K562 (cell line): ENCODE measurements at regions not wholly inside any gene's neighbourhood (a gene's known extent, or its start where the extent isn't known, plus 50 kb on each side); places are given as distances from the start of the nearest gene placed in this dataset.

Experiments used
- ATAC-seq: fragments of 200-7000 bp; cut with Tn5 transposase; 3 replicates; pipeline ENCODE4 v1.9.1; 2020; ENCODE audit warnings: moderate library complexity
- BruUV-seq: library from RNA; stranded (reverse); fragments of 400-500 nt; replicated peaks from 2 replicates; lab custom pipeline; 2021; lab: Mats Ljungman, UMichigan
- CTCF ChIA-PET: fragments of 300-600 bp; formaldehyde crosslinking; extraction: SDS; loops from one replicate; lab custom pipeline; 2021; ENCODE audit warnings: low intra/inter-chr PET ratio; lab: Yijun Ruan, JAX
- POLR2A ChIA-PET: fragments of 300-600, 350-650 bp; sonication (Branson Sonifier 250); formaldehyde crosslinking; extraction: SDS; loops from one replicate; lab custom pipeline; 2021; ENCODE audit warnings: antibody characterized with exemption, inconsistent platforms; lab: Yijun Ruan, JAX
- DNase-seq, 4 experiments: peaks; one replicate each; pipeline versions ENCODE4 v3.0.0 to v3.0.0-alpha.2; 2011 to 2018; ENCODE audit warnings: low spot score in 3 of 4, mixed read lengths in 3 of 4; ENCODE audit errors: extremely low read depth in 1 of 4
- FAIRE-seq: peaks from 2 replicates; lab custom pipeline; 2011; peaks lifted over from hg19 to GRCh38; lab: Jason Lieb, UNC
- H2AFZ ChIP-seq: 2 replicates; pipeline ENCODE4 v1.6.0; 2011; ENCODE audit warnings: low read depth, low read length, control low read depth, inconsistent platforms
- H3K27ac ChIP-seq: fragments of 200-600 bp; 3 replicates; pipeline ENCODE4 v1.8.0; 2011; ENCODE audit warnings: low read depth, mild to moderate bottlenecking, control low read depth, inconsistent platforms, low read length, moderate library complexity, mixed read lengths; ENCODE audit errors: extremely low read depth
- H3K27me3 ChIP-seq, 2 experiments: fragments of 300-600 bp in 1 of 2; 2 replicates in 1 of 2; 3 replicates in 1 of 2; pipeline versions ENCODE4 v1.6.0 to v1.8.0; 2011; ENCODE audit warnings: inconsistent platforms in 2 of 2, low read length in 2 of 2, mild to moderate bottlenecking in 1 of 2, mixed read lengths in 1 of 2, moderate library complexity in 1 of 2; ENCODE audit not compliant: control insufficient read depth in 2 of 2, insufficient read depth in 2 of 2
- H3K36me3 ChIP-seq: fragments of 300-600 bp; 3 replicates; pipeline ENCODE4 v1.8.0; 2011; ENCODE audit warnings: mild to moderate bottlenecking, low read length, inconsistent platforms; ENCODE audit not compliant: control insufficient read depth, insufficient read depth
- H3K4me1 ChIP-seq, 2 experiments: fragments of 200-600 bp in 1 of 2; replicated peaks in 1 of 2; 2 replicates in 1 of 2; 3 replicates in 1 of 2; pipeline versions ENCODE4 v1.5.1 to v1.8.0; 2011; ENCODE audit warnings: inconsistent platforms in 2 of 2, low read length in 2 of 2, mild to moderate bottlenecking in 1 of 2, mixed read lengths in 1 of 2, moderate library complexity in 1 of 2; ENCODE audit not compliant: control insufficient read depth in 2 of 2, insufficient read depth in 2 of 2
- H3K4me2 ChIP-seq: 2 replicates; pipeline ENCODE4 v1.6.1; 2011; ENCODE audit warnings: low read length, control low read depth, inconsistent platforms, mixed read lengths; ENCODE audit not compliant: insufficient read depth
- H3K4me3 ChIP-seq: fragments of 200-600 bp; sonication (generic), shearing (Covaris generic); 2 replicates; pipeline ENCODE4 v1.5.1; 2016; ENCODE audit warnings: control low read depth, inconsistent platforms
- H3K79me2 ChIP-seq: fragments of 200-600 bp; 3 replicates; pipeline ENCODE4 v1.8.0; 2011; ENCODE audit warnings: low read length, inconsistent platforms; ENCODE audit not compliant: control insufficient read depth, insufficient read depth
- H3K9ac ChIP-seq, 2 experiments: 2 replicates each; pipeline versions ENCODE4 v1.6.0 to v1.6.1; 2011; ENCODE audit warnings: low read depth in 2 of 2, low read length in 2 of 2, control low read depth in 1 of 2, inconsistent platforms in 1 of 2, mild to moderate bottlenecking in 1 of 2, mixed read lengths in 1 of 2; ENCODE audit not compliant: insufficient read depth in 1 of 2
- H3K9me1 ChIP-seq: one replicate; pipeline ENCODE4 v1.6.0; 2011; ENCODE audit warnings: inconsistent platforms, mild to moderate bottlenecking, low read length, moderate library complexity; ENCODE audit not compliant: control insufficient read depth, insufficient read depth
- H3K9me3 ChIP-seq: replicated peaks from 2 replicates; pipeline ENCODE4 v1.5.1; 2011; ENCODE audit warnings: low read depth, low read length, inconsistent platforms; ENCODE audit not compliant: control insufficient read depth, insufficient read depth
- H4K20me1 ChIP-seq: replicated peaks from 2 replicates; pipeline ENCODE4 v1.6.1; 2011; ENCODE audit warnings: low read length, inconsistent platforms, mixed read lengths; ENCODE audit not compliant: control insufficient read depth, insufficient read depth
- HES1 ChIP-seq: fragments of 450-650 bp; IDR thresholded peaks from 2 replicates; pipeline ENCODE4 v1.6.1; 2016; ENCODE audit warnings: low read depth, mild to moderate bottlenecking, moderate library complexity
- MLX ChIP-seq, 2 experiments: fragments of 450-650 bp in 1 of 2; sonication (generic) in 1 of 2; formaldehyde crosslinking; conservative IDR thresholded peaks; 2 replicates each; pipeline versions ENCODE4 v1.4.0 to v1.8.1; 2020 to 2022; ENCODE audit warnings: mild to moderate bottlenecking in 1 of 2, missing genetic modification reagents in 1 of 2
- NBN ChIP-seq: fragments of 450-650 bp; IDR thresholded peaks from 2 replicates; pipeline ENCODE4 v1.6.1; 2016; ENCODE audit warnings: low read depth, mild to moderate bottlenecking
- RNF2 ChIP-seq: sonication (generic); IDR thresholded peaks from 2 replicates; pipeline ENCODE4 v1.6.1; 2016
- SETDB1 ChIP-seq: IDR thresholded peaks from one replicate; pipeline ENCODE4 v1.6.1; 2012; ENCODE audit warnings: low read length, control low read depth, inconsistent platforms
- YY1 ChIP-seq, 3 experiments: IDR thresholded peaks; 2 replicates each; pipeline ENCODE4 v1.6.1; 2011; ENCODE audit warnings: low read length in 2 of 3, mild to moderate bottlenecking in 2 of 3, moderate library complexity in 2 of 3, borderline replicate concordance in 1 of 3, control low read depth in 1 of 3, low read depth in 1 of 3; ENCODE audit not compliant: insufficient read depth in 3 of 3, insufficient replicate concordance in 2 of 3, control insufficient read depth in 1 of 3, insufficient read length in 1 of 3; ENCODE audit errors: extremely low read depth in 1 of 3
- ZBTB49 ChIP-seq: sonication (generic); formaldehyde crosslinking; IDR thresholded peaks from 2 replicates; pipeline ENCODE4 v1.8.0; 2022; ENCODE audit warnings: missing genetic modification reagents, mild to moderate bottlenecking, borderline replicate concordance
- ZNF165 ChIP-seq: fragments of 250-450 bp; sonication (Bioruptor Pico); IDR thresholded peaks from 2 replicates; pipeline ENCODE4 v1.4.0; 2020; ENCODE audit warnings: borderline replicate concordance
- ZSCAN32 ChIP-seq: fragments of 450-650 bp; formaldehyde crosslinking; IDR thresholded peaks from 2 replicates; pipeline ENCODE4 v1.4.0; 2020; ENCODE audit warnings: mild to moderate bottlenecking, moderate library complexity
- in situ Hi-C: fragments of 300-500 bp; cut with MboI; formaldehyde crosslinking; loops from 4 replicates; pipeline ENCODE4 v1.15.0; 2018; ENCODE audit warnings: inconsistent platforms, mixed read lengths
- intact Hi-C: fragments of 100-400 bp; cut with micrococcal nuclease; formaldehyde crosslinking; loops from 2 replicates; pipeline ENCODE4 v1.14.2; 2022

GRCh38 chr13:84606616-84607015 lies 724.3 kb upstream of the SLITRK1 start:
- no peaks in the 10 kb centered on the region for H4K20me1 ChIP-seq
- no TSS peak for BruUV-seq
- H3K4me2 ChIP-seq = no peak overlapping the region
- H3K9ac ChIP-seq = no peak overlapping the region
- intact Hi-C loops = no loop called here
- H3K9me3 ChIP-seq = no peaks in the 10 kb centered on the region; the same call in 1 of the 2 replicates
- no peaks in the 10 kb centered on the region for H3K27me3 ChIP-seq
- no peaks in the 10 kb centered on the region for H3K4me1 ChIP-seq
- CTCF ChIA-PET = interaction anchor here (0.6 kb wide), 1 partner anchor 15 kb away, joined by 4 read pairs; no protein-coding TSS in a partner anchor
- H3K79me2 ChIP-seq = no peaks in the 10 kb centered on the region
- FAIRE-seq (no peak), ATAC-seq (no peak), DNase-seq (no peak)
- in situ Hi-C loops = no loop called here
- no peak overlapping the region for H3K4me3 ChIP-seq
- H3K9me1 ChIP-seq = no peaks in the 10 kb centered on the region
- POLR2A ChIA-PET = no interaction called here
- no peak overlapping the region for H3K27ac ChIP-seq
- TF ChIP-seq YY1 (IDR thresholded peaks at IDR 0.05; ENCODE audit: borderline replicate concordance in 1 of 3, control insufficient read depth in 1 of 3, extremely low read depth in 1 of 3, insufficient read depth in 3 of 3, insufficient read length in 1 of 3, insufficient replicate concordance in 2 of 3, low read depth in 1 of 3, low read length in 2 of 3) = no peak
- no peak for TF ChIP-seq SETDB1
- TF ChIP-seq MLX (CRISPR knock-in tag; conservative IDR thresholded peaks at IDR 0.05) = no peak
- TF ChIP-seq ZBTB49 (CRISPR knock-in tag) = no peak
- no peak for TF ChIP-seq ZSCAN32 (CRISPR knock-in tag)
- no peak for TF ChIP-seq NBN
- TF ChIP-seq HES1 = no peak
- no peak for TF ChIP-seq RNF2
- TF ChIP-seq ZNF165 (CRISPR knock-in tag) = no peak
- TF ChIP-seq, all 486 proteins: peak for 0
- Histone ChIP-seq H2AFZ (no peak overlapping the region), H3K36me3 (no peaks in the 10 kb centered on the region)
